H1 (cell line): ENCODE measurements at regions not wholly inside any gene's neighbourhood (a gene's known extent, or its start where the extent isn't known, plus 50 kb on each side); places are given as distances from the start of the nearest gene placed in this dataset.

ENCODE experiments used
- CTCF ChIA-PET: fragments of 300-600 bp; sonication (Branson Sonifier 250); formaldehyde crosslinking; loops from one replicate; lab custom pipeline; 2021; ENCODE audit not compliant: partially characterized antibody; lab: Charles Lee
- POLR2A ChIA-PET: fragments of 300-600 bp; sonication (Branson Sonifier 250); formaldehyde crosslinking; loops from one replicate; lab custom pipeline; 2021; ENCODE audit warnings: inconsistent platforms; ENCODE audit not compliant: partially characterized antibody; lab: Charles Lee
- DNase-seq, 2 experiments: peaks; one replicate each; pipeline versions ENCODE4 v3.0.0 to v3.0.0-alpha.2; 2010 to 2022; ENCODE audit warnings: low spot score in 2 of 2, low read depth in 1 of 2, mixed read lengths in 1 of 2
- FAIRE-seq: peaks from 2 replicates; lab custom pipeline; 2011; peaks lifted over from hg19 to GRCh38; lab: Jason Lieb, UNC
- H2AFZ ChIP-seq: 2 replicates; pipeline ENCODE4 v1.8.1; 2012; ENCODE audit warnings: low read length, inconsistent platforms
- H2AK5ac ChIP-seq: 2 replicates; pipeline ENCODE4 v1.6.1; 2013; ENCODE audit warnings: low read depth, low read length
- H2BK120ac ChIP-seq: replicated peaks from 2 replicates; pipeline ENCODE3; 2013; ENCODE audit warnings: low read depth, low read length, inconsistent platforms
- H2BK12ac ChIP-seq: 2 replicates; pipeline ENCODE4 v1.6.1; 2013; ENCODE audit warnings: low read depth, low read length
- H2BK15ac ChIP-seq: 2 replicates; pipeline ENCODE4 v1.6.1; 2013; ENCODE audit warnings: low read length
- H2BK20ac ChIP-seq: 2 replicates; pipeline ENCODE4 v1.6.1; 2013; ENCODE audit warnings: low read length
- H2BK5ac ChIP-seq: 2 replicates; pipeline ENCODE4 v1.6.1; 2013; ENCODE audit warnings: low read depth, low read length
- H3K14ac ChIP-seq: 2 replicates; pipeline ENCODE4 v1.6.1; 2013; ENCODE audit warnings: inconsistent platforms; ENCODE audit not compliant: insufficient read length
- H3K18ac ChIP-seq: 2 replicates; pipeline ENCODE4 v1.6.1; 2013; ENCODE audit warnings: low read length; ENCODE audit errors: extremely low read depth
- H3K23ac ChIP-seq: 2 replicates; pipeline ENCODE4 v1.6.1; 2013; ENCODE audit warnings: inconsistent platforms; ENCODE audit not compliant: insufficient read length
- H3K23me2 ChIP-seq: 2 replicates; pipeline ENCODE4 v1.6.1; 2013; ENCODE audit warnings: low read depth, low read length
- H3K27ac ChIP-seq: 2 replicates; pipeline ENCODE4 v1.6.1; 2011; ENCODE audit warnings: low read depth, low read length, inconsistent platforms
- H3K27me3 ChIP-seq, 4 experiments: replicated peaks in 1 of 4; 1 replicate in 1 of 4; 2 replicates in 3 of 4; pipeline versions ENCODE4 v1.6.1 to v1.8.1; 2011 to 2013; ENCODE audit warnings: low read length in 3 of 4, mild to moderate bottlenecking in 3 of 4, inconsistent platforms in 2 of 4, mixed read lengths in 2 of 4, moderate library complexity in 1 of 4; ENCODE audit not compliant: control insufficient read depth in 3 of 4, insufficient read depth in 3 of 4; ENCODE audit errors: extremely low read depth in 1 of 4
- H3K36me3 ChIP-seq, 4 experiments: 2 replicates each; pipeline versions ENCODE4 v1.6.1 to v1.8.1; 2011 to 2013; ENCODE audit warnings: mild to moderate bottlenecking in 4 of 4, low read length in 3 of 4, moderate library complexity in 2 of 4, control low read depth in 1 of 4, inconsistent platforms in 1 of 4; ENCODE audit not compliant: insufficient read depth in 4 of 4, control insufficient read depth in 2 of 4
- H3K4ac ChIP-seq: replicated peaks from 2 replicates; pipeline ENCODE3; 2013; ENCODE audit warnings: low read length, low read depth, mixed read lengths, inconsistent platforms; ENCODE audit not compliant: insufficient read length
- H3K4me1 ChIP-seq, 4 experiments: replicated peaks in 1 of 4; 1 replicate in 1 of 4; 2 replicates in 3 of 4; pipeline versions ENCODE4 v1.6.1 to v1.8.1; 2011 to 2013; ENCODE audit warnings: low read length in 3 of 4, inconsistent platforms in 2 of 4, mixed read lengths in 1 of 4; ENCODE audit not compliant: insufficient read depth in 4 of 4, control insufficient read depth in 3 of 4
- H3K4me2 ChIP-seq, 2 experiments: 2 replicates each; pipeline versions ENCODE4 v1.6.1 to v1.8.1; 2011 to 2013; ENCODE audit warnings: low read depth in 2 of 2, low read length in 2 of 2, control low read depth in 1 of 2, inconsistent platforms in 1 of 2, mild to moderate bottlenecking in 1 of 2; ENCODE audit not compliant: insufficient read depth in 1 of 2
- H3K4me3 ChIP-seq, 4 experiments: fragments of 200-600, 300-600 bp in 1 of 4; sonication (generic), shearing (Covaris generic), sonication (Bioruptor Twin) in 1 of 4; 2 replicates each; pipeline versions ENCODE4 v1.5.1 to v1.8.1; 2011 to 2016; ENCODE audit warnings: low read length in 4 of 4, low read depth in 3 of 4, control low read depth in 2 of 4, inconsistent platforms in 2 of 4, mild to moderate bottlenecking in 2 of 4, mixed read lengths in 1 of 4, moderate library complexity in 1 of 4; ENCODE audit not compliant: insufficient read depth in 2 of 4; ENCODE audit errors: extremely low read depth in 1 of 4
- H3K56ac ChIP-seq: replicated peaks from 2 replicates; pipeline ENCODE3; 2013; ENCODE audit warnings: low read depth, mild to moderate bottlenecking, mixed read lengths, low read length, inconsistent platforms; ENCODE audit not compliant: insufficient read length
- H3K79me1 ChIP-seq: 2 replicates; pipeline ENCODE4 v1.6.1; 2013; ENCODE audit warnings: low read depth, low read length, control low read depth
- H3K79me2 ChIP-seq, 2 experiments: 2 replicates each; pipeline versions ENCODE4 v1.6.1 to v1.8.1; 2012 to 2013; ENCODE audit warnings: low read length in 2 of 2, mild to moderate bottlenecking in 2 of 2, inconsistent platforms in 1 of 2; ENCODE audit not compliant: insufficient read depth in 2 of 2, control insufficient read depth in 1 of 2
- H3K9ac ChIP-seq, 4 experiments: replicated peaks in 1 of 4; 1 replicate in 1 of 4; 2 replicates in 3 of 4; pipeline versions ENCODE4 v1.6.1 to v1.8.1; 2011 to 2013; ENCODE audit warnings: low read depth in 3 of 4, low read length in 3 of 4, control low read depth in 2 of 4, mild to moderate bottlenecking in 2 of 4, moderate library complexity in 2 of 4, inconsistent platforms in 1 of 4; ENCODE audit errors: extremely low read depth in 1 of 4
- H3K9me3 ChIP-seq, 2 experiments: 2 replicates each; pipeline versions ENCODE4 v1.6.1 to v1.8.1; 2012 to 2013; ENCODE audit warnings: mild to moderate bottlenecking in 2 of 2, moderate library complexity in 2 of 2, control low read depth in 1 of 2, inconsistent platforms in 1 of 2, low read depth in 1 of 2, low read length in 1 of 2, mixed read lengths in 1 of 2; ENCODE audit not compliant: insufficient read depth in 2 of 2
- H4K20me1 ChIP-seq, 2 experiments: replicated peaks in 1 of 2; 2 replicates each; pipeline versions ENCODE3 to v1.8.1; 2011 to 2013; ENCODE audit warnings: inconsistent platforms in 2 of 2, low read length in 2 of 2, mild to moderate bottlenecking in 1 of 2; ENCODE audit not compliant: insufficient read depth in 2 of 2, control insufficient read depth in 1 of 2
- H4K5ac ChIP-seq: 2 replicates; pipeline ENCODE4 v1.6.1; 2013; ENCODE audit warnings: low read length, low read depth, mixed read lengths, inconsistent platforms; ENCODE audit not compliant: insufficient read length
- H4K8ac ChIP-seq: 2 replicates; pipeline ENCODE4 v1.8.0; 2013; ENCODE audit warnings: mild to moderate bottlenecking, moderate library complexity, low read length, inconsistent platforms; ENCODE audit not compliant: insufficient read depth; ENCODE audit errors: extremely low read depth
- H4K91ac ChIP-seq: replicated peaks from 2 replicates; pipeline ENCODE3; 2013; ENCODE audit warnings: low read length, mixed read lengths, inconsistent platforms; ENCODE audit not compliant: insufficient read length
- POU5F1 ChIP-seq: IDR thresholded peaks from 2 replicates; pipeline ENCODE4 v1.6.1; 2011; ENCODE audit warnings: low read depth, mild to moderate bottlenecking, low read length, moderate library complexity
- WGBS, 2 experiments: shearing (Covaris generic) in 1 of 2; methylation state at CpG; one replicate each; pipeline versions ENCODE4 v1.1.6 to v1.1.7; 2013 to 2015; ENCODE audit warnings: low lambda C conversion rate in 2 of 2, mixed read lengths in 2 of 2, inconsistent platforms in 1 of 2, low coverage in 1 of 2, missing lambda C conversion rate in 1 of 2; ENCODE audit not compliant: insufficient replicate concordance in 2 of 2, insufficient coverage in 1 of 2, insufficient read length in 1 of 2; ENCODE audit errors: extremely low coverage in 1 of 2, missing lambda C conversion rate in 1 of 2; 5-methylcytosine and 5-hydroxymethylcytosine counted together

DNA sequence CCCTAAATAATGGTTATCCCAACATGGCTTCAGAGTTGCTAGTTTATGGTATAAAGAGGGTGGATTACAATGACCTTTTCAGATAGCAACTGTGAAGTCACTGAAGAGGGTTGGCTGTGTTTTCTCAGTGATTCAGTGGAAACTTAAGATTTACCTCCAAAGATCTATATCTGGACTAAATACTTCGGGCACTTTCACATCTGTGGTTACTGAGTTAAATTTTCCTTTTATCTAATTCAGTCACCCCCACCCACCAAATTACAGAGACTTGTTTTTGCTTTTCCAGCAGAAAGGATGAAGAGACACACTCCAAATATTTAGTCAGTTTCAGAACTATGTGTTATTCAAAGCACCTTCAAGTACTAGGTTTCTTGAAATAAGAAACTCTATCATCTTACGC, 573.2 kb downstream of the CCDC171 start:
- no peak overlapping the region for H3K56ac ChIP-seq
- H3K9ac ChIP-seq = no peak overlapping the region
- no peak overlapping the region for H4K8ac ChIP-seq
- H3K79me1 ChIP-seq = no peaks in the 10 kb centered on the region
- no peak overlapping the region for H2BK15ac ChIP-seq
- H4K20me1 ChIP-seq = no peaks in the 10 kb centered on the region
- no peak overlapping the region for H4K5ac ChIP-seq
- no peaks in the 10 kb centered on the region for H3K36me3 ChIP-seq
- no peaks in the 10 kb centered on the region for H3K4me1 ChIP-seq
- H2BK5ac ChIP-seq = no peak overlapping the region
- no peak overlapping the region for H2AFZ ChIP-seq
- H2BK120ac ChIP-seq = no peak overlapping the region
- no peak for DNase-seq
- H3K4ac ChIP-seq = no peak overlapping the region
- H3K18ac ChIP-seq = no peak overlapping the region
- peaks cover 0 to 3% of the 10 kb centered on the region in 2 experiments; a peak in 3 of 4 replicates for H3K9me3 ChIP-seq
- no peak for FAIRE-seq
- no peak overlapping the region for H3K4me3 ChIP-seq
- H3K79me2 ChIP-seq = no peaks in the 10 kb centered on the region
- ChIA-PET CTCF (interaction anchor here (0.6 to 5.2 kb wide), 4 partner anchors 7 to 87 kb away, joined by 3 to 27 read pairs (median 3); no protein-coding TSS in a partner anchor), POLR2A (no interaction called here)
- H2BK20ac ChIP-seq = no peak overlapping the region
- H3K14ac ChIP-seq = no peak overlapping the region
- no peak overlapping the region for H2BK12ac ChIP-seq
- H3K27me3 ChIP-seq = no peaks in the 10 kb centered on the region
- 92% methylated on average over 2 of the region's 2 CpGs; no CpG with 5 or more reads in 1 of the 2 experiments for WGBS, 2 experiments
- H3K23ac ChIP-seq = no peak overlapping the region
- no peak overlapping the region for H4K91ac ChIP-seq
- H3K27ac ChIP-seq = no peak overlapping the region
- no peaks in the 10 kb centered on the region for H3K23me2 ChIP-seq
- H3K4me2 ChIP-seq = no peak overlapping the region
- H2AK5ac ChIP-seq = no peak overlapping the region
- no peak for TF ChIP-seq POU5F1
